ENCODE measurements at regions not wholly inside any gene's neighbourhood (a gene's known extent, or its start where the extent isn't known, plus 50 kb on each side); places are given as distances from the start of the nearest gene placed in this dataset.

- H3K27me3 ChIP-seq (replicated peaks in 1 of 2; ENCODE audit: control insufficient read depth in 2 of 2, insufficient read depth in 2 of 2, low read length in 1 of 2), result no peaks in the 10 kb centered on the region
- in situ Hi-C loops (cut with MboI) (no loop called here), intact Hi-C loops (cut with micrococcal nuclease; ENCODE audit: unreplicated experiment) (no loop called here)
- H3K9me3 ChIP-seq (replicated peaks; ENCODE audit: control insufficient read depth, insufficient read depth, low read length), result no peaks in the 10 kb centered on the region
- no peaks in the 10 kb centered on the region for H4K20me1 ChIP-seq (ENCODE audit: control insufficient read depth, insufficient read depth)
- H3K27ac ChIP-seq (ENCODE audit: control insufficient read depth, insufficient read depth), result no peak overlapping the region
- ChIA-PET RAD21 (ENCODE audit: unreplicated experiment) (no interaction called here), POLR2A (no interaction called here), SMC1A (ENCODE audit: uncharacterized antibody, unreplicated experiment) (no interaction called here), CTCF (interaction anchor here (1.2 kb wide), 1 partner anchor 286 kb away, joined by 3 read pairs; no protein-coding TSS in a partner anchor)
- no peaks in the 10 kb centered on the region for H3K36me3 ChIP-seq (ENCODE audit: control insufficient read depth in 2 of 2, insufficient read depth in 2 of 2, low read length in 1 of 2)
- no peak overlapping the region for H3K4me2 ChIP-seq (ENCODE audit: control insufficient read depth, insufficient read depth)
- no TSS peak for BruUV-seq (replicated peaks)
- TF ChIP-seq STAT1 (conservative IDR thresholded peaks at IDR 0.05) (no peak), ATF2 (IDR thresholded peaks at IDR 0.05; ENCODE audit: low read length) (no peak), NBN (IDR thresholded peaks at IDR 0.05) (no peak), SMC3 (IDR thresholded peaks at IDR 0.05; ENCODE audit: borderline replicate concordance, low read length) (no peak), ZNF592 (IDR thresholded peaks at IDR 0.05) (no peak), ZNF274 (IDR thresholded peaks at IDR 0.05; ENCODE audit: insufficient read depth, insufficient read length) (no peak), GABPA (IDR thresholded peaks at IDR 0.05; ENCODE audit: low read depth) (no peak), ESRRA (IDR thresholded peaks at IDR 0.05; ENCODE audit: low read length) (no peak), PKNOX1 (IDR thresholded peaks at IDR 0.05) (no peak), DPF2 (IDR thresholded peaks at IDR 0.05) (no peak), ZNF24 (IDR thresholded peaks at IDR 0.05) (no peak), ZBTB11 (CRISPR knock-in tag; IDR thresholded peaks at IDR 0.05) (no peak), SMAD5 (IDR thresholded peaks at IDR 0.05; ENCODE audit: low read depth) (no peak), NFXL1 (IDR thresholded peaks at IDR 0.05; ENCODE audit: borderline replicate concordance) (no peak)
- ATAC-seq (no peak), FAIRE-seq (no peak), DNase-seq (ENCODE audit: low read depth, low spot score) (no peak)
- no peak overlapping the region for H3K9ac ChIP-seq (ENCODE audit: control insufficient read depth, insufficient read depth, low read length)
- no peak overlapping the region for H3K4me3 ChIP-seq
- H3K79me2 ChIP-seq (ENCODE audit: control insufficient read depth, insufficient read depth, low read length), result no peaks in the 10 kb centered on the region
- no peaks in the 10 kb centered on the region for H3K4me1 ChIP-seq (ENCODE audit: control insufficient read depth, insufficient read depth, low read length)
- WGBS (ENCODE audit: insufficient coverage, insufficient replicate concordance, low lambda C conversion rate, missing lambda C conversion rate), result 29% methylated on average over 6 of the region's 6 CpGs
- no peak overlapping the region for H2AFZ ChIP-seq (ENCODE audit: control insufficient read depth, low read depth, low read length)
Observed at GRCh38 chr12:22971247-22971646, 346.3 kb downstream of the ETNK1 start.
